NCI-H774 (cell line): ENCODE measurements at regions not wholly inside any gene's neighbourhood (a gene's known extent, or its start where the extent isn't known, plus 50 kb on each side); places are given as distances from the start of the nearest gene placed in this dataset.
A peak's percentile ranks its signal among the peaks of the same experiment; 100 is the strongest.
"Not testable (repeated sequence)": the region's sequence is repeated elsewhere in the genome, so short reads cannot be mapped to it uniquely, and the experiment has no call there.

ENCODE experiments used
- DNase-seq: peaks from one replicate; lab custom pipeline; 2025; lab: John Stamatoyannopoulos, UW

DNA sequence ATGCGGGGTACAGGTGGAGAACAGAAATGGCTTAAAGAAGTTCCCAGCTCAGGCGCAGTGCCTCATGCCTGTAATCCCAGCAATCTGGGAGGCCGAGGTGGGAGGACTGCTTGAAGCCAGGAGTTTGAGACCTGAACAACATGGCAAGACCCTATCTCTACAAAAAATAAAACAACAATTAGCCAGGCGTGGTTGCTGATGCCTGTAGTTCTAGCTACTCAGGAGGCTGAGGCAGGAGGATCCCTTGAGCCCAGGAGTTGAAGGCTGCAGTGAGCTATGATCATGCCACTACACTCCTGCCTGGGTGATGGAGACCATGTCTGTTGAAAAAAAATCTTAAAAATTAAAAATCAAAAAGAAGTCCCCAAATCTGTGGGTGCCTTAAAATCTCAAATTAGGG lies 228.3 kb upstream of the WSB1 start:
- no peak for DNase-seq

DNA sequence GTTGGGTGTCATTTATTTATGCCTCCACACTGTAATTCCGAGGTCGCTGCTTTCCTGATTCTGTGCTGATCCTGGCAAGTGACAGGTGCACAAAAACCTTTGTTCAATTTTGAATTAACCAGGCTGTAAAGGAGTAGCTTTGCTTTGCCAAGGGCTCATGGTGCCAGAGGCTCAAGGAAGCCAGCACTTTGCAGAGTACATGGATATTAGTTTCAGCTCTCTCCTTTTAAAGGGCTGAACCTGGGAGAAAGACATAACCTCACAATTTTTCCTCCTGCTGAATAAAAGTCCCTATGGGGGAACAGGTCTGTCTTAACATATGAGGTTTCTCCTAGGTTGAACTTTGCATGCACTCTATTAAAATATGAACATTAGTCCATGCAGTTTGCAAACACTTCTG lies 227.6 kb upstream of the WSB1 start:
- no peak for DNase-seq

DNA sequence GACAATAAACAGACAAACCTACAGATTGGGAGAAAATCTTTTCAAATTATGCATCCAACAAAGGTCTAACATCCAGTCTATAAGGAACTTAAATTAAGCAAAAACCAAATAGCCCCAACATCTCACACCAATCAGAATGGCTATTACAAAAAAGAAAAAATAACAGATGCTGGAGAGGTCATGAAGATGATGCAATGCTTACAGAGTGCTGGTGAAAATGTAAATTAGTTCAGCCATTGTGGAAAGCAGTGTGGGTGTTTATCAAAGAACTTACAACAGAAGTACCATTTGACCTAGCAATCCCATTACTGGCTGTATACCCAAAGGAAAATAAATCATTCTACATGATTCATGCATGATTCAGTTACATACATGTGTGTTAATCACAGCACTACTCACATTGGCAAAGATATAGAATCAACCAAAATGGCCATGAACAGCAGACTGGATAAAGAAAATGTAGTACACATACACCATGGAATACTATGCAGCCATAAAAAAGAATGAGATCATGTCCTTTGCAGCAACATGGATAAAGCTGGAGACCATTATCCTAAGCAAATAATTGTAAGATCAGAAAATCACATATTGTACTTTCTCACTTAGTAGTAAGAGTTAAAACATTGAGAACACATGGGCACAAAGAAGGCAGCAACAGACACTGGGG lies 223.9 kb upstream of the WSB1 start:
- DNase-seq = no peak

DNA sequence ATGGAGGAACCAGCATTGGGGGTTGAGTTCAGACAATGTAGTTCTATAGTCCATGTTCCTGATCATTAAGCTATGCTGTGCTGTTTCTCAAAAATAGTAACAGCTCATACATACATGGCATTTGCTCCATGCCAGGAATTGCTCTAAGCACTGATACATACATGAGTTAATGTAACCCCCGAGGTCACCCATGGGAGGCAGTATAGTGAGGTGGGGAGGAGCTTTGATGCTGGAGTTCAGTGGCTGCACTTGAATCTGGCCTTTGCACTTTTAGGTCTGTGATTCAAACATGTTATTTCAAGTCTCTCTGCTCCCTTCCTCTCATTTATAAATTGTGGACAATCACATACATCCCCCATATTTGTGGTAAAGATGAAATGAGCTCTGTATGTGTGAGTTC lies 223.1 kb upstream of the WSB1 start:
- no peak for DNase-seq

DNA sequence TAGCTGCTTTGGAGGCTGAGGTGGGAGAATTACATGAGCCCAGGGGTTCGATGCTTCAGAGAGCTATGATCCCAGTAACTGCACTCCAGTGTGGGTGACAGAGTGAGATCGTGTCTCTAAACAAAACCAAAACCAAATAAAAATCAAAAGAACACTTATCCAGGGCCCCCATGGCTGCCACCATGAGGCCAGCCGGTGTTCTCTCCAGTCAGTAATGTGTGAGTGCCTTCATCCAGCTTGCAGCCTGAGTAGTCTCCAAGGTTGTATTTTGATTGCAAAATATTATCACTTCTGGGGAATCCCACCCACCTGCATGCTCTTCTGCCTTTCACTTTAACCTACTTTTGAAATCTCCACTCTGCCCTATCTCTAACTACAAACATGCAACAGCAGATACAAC lies 221.0 kb upstream of the WSB1 start:
- no peak for DNase-seq

DNA sequence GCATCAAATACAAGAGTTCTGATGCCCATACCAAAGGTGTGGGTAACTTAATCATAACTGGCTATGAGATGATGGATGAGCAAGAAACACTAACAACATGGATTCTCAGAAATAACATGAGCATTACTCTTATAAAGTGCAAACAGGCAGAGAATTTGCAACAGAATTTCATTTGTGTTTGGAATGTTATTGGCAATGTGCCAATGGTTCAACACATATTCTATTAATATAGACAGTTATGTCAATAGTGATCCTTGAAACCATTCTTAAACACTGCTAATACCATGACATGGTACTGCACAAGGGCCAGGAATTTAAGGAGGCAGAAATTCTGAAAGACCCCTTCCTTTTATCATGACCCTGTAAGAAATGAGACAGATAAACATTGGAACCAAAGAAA lies 217.1 kb upstream of the WSB1 start:
- DNase-seq = no peak

DNA sequence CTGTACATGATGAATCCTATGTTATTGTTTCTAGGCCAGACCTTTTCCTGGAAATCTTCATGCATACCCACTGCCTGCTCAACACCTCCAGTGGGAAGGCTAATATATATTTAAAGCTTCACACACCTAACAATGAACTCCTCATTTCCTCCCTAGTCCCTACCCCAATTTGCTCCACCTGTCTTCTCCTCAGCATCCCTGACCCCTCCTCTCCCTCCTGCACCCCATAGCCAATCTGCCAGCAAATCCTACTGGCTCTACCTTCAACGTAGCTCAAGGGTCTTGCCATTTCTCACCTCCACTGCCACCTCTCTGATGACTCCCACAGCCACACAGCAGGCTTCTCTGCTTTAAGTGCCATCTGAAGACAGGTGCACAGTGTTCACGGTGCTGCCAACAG lies 215.6 kb upstream of the WSB1 start:
- peak; percentile 86 for DNase-seq

DNA sequence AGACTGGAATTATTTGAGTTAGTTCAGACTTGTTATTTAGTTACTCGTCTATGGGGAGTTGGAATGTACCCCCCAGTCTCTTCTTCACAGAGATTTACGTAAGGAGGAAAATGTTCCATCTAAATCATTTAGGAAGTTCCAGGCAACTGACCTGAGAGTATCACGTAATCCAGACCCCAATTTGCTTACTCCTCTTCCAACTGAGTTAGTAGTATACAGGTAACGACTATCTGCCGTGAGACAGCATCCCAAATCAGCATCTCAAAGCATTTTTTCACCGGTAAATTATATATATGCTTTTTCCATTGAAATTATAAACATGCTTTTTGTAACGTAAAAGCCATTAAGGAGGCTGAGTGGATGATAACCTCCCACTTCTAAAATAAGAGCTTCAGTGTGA lies 214.3 kb upstream of the WSB1 start:
- DNase-seq = no peak

DNA sequence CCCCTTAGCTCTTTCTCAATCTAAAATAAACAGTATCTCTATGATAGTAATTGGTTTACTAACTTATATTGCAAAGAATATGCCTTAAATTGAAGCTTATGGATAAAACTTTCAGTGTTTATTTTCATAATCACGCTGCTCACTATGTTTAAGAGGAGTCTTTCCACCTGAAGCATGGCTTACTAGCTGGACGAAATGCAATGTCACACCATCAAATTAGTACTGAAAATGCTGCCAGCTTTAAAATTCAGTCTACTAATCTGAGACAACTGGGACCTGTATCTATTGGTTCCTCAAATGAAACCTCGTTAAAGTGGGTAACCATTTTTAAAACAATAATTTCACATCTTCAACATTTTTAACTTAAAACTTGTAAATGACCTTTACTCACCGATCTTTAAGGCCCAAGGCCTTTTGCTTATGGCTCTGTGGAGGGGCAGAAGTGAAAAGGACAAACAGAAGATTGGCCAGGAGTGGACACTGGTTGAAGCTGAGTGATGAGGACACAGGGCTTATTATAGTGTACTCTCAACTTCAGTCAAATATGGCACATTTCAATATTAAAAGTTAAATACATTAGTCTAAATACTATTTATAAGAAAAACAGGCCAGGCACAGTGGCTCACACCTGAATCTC lies 212.8 kb upstream of the WSB1 start:
- no peak for DNase-seq

DNA sequence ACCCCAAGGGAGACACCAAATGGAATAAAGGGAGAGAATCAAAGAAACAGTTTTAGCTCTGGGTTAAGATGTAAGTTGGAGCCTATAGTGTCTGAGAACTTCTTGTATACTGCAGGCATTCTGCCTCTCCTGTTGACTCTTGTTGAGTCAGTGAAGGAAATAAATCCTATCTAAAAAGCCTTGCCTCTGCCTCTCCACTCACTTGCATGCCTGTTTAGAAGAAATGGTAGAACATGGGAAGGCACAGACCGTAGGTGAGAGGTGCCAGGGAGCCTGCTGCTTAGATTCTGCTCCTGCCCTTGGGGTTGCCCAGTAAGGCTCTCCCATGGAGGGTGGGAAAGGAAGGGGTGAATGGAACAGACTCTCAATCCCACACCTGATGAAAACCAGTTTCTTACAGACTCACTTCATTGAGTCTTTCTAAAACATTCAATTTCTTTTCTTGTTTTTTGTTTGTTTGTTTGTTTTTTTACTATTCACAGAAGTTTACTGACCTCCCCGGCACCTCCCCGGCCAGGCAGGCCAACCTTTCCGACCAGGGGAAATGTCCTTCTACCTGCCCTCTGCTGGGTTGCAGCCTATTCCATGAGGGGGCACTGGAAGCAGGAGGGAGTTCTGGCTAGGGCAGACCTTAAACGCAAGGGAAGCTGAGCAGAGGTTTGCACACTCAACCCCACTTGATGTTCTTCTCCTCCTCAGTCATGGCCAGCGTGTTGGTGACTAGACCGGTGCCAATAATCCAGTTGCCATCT lies 211.7 kb upstream of the WSB1 start:
- DNase-seq = no peak

DNA sequence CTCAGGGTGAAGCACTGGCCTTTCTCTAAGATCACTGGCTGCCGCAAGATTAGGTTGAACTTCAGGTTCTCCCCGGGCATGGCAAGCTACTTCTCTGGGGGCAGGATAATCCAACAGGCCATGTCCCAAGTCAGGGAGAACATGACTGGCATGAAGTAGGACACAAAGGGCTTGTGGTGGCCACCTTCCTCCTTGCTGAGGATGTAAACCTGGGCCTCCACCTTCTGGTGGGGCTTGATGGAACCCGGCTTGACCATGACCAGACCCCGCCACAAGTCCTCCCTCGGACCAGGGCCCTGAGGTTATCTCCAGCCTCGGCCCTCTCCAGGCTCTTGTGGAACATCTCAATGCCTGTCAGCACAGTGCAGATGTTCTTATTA lies 211.1 kb upstream of the WSB1 start:
- no peak for DNase-seq

DNA sequence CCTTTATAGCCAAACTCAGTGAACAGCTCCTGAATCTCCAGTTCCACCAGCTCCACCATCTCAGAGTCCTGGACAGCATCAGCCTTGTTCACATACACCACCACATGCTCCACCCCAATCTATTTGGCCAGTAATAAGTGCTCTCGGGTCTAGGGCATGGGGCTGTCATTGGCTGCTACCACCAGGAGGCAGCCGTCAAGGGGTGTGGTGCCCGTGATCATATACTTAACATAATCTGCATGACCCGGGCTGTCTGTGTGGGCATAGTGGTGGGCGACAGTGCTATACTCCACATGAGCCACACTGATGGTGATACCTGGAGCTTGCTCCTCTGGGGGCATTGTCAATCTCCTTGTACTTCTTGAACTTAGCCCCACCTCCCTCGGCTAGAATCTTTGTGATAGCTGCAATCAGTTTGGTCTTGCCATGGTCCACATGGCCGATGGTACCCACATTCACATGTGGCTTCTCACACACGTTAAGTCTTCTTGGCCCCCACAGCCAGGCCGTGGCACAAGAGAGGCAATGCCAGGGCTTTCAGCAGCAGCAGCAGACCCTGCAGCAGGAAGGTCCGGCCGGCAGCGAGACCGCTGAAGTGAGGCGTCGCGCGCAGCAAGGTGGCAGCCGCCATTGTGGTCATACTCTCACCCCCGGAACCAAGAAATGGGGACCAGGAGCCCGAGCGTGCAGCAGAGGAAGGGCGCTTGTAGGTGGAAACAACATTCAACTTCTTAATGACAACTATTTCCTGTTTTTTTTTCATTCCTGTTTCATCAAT lies 210.3 kb upstream of the WSB1 start:
- DNase-seq = no peak

DNA sequence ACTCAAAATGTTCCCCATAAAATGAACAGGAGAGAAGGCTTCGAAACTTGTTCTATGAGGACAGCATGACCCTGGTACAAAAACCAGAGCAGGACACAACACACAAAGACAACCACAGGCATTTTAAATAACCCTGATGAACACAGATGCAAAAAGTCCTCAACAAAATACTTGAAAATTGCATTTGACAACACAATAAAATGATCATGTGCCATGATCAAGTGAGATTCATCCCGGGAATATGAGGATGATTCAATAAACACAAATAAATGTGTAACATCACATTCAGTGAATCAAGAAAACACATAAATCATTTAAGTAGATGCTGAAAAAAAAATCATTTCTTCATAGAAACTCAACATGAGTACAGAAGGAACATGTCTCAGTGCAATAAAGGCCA lies 208.4 kb upstream of the WSB1 start:
- DNase-seq = no peak

DNA sequence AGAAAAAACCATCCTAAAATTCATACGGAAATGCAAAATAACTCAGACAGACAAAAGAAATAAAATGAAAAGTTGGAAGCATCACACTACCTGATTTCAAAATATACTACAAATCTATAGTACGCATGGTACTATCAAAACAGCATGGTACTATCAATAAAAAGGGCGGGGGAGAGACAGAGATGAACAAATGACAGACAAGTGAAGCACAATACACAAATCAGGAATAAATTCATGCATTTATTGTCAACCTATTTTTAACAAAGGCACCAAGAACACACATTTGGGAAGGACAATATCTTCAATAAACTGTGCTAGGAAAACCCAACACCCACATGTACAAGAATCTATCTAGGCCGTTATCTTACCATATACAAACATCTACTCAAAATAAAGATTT lies 207.4 kb upstream of the WSB1 start:
- DNase-seq = no peak

DNA sequence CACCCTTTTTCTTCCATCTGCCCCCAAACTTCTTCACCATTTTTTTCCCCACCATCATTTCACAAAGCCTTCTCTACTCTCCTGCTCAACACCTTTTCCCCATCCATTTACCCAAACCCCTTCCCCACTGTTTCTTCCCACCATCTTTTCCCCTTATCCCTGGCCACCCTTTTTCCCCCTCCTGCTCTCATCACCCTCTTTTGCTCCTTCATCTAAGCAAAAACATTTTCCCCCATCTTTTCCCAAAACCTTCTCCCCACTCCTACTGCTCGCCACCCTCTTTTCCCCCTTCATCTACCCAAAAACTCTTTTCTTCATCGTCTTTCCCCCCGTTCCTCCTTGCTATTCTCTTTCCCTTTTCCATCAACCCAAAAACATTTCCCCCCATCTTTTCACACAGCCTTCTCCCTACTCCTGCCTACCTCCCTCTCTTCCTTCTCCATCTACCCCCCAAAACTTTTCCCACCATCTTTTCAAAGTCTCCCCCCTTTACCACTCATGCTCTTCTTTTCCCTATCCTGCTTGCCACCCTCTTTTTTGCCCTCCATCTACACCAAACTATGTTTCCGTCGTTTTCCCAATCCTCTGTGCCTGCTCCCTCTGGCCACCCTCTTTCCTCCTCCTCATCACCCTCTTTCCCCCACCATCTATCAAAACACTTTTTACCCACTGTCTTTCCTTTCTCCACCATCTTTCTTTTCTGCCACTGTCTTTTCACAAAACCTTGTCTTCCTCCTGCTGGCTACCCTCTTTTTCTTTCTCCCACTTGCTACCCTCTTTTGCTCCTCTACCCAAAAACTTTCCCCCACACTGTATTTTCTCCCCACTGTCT lies 205.8 kb upstream of the WSB1 start:
- DNase-seq = no peak

DNA sequence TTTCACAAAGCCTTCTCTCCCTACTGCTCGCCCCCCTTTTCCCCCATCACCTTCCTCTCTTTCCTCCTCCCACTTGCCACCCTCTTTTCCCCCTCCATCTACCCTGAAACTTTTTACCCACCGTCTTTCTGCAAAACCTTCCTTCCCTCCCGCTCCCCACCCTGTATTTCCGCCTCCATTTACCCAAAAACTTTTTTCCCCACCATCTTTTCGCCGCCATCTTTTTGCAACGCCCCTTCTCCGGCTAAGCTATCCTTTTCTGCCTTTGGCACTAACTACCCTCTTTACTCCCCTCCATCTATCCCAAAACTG lies 205.2 kb upstream of the WSB1 start:
- DNase-seq = no peak

DNA sequence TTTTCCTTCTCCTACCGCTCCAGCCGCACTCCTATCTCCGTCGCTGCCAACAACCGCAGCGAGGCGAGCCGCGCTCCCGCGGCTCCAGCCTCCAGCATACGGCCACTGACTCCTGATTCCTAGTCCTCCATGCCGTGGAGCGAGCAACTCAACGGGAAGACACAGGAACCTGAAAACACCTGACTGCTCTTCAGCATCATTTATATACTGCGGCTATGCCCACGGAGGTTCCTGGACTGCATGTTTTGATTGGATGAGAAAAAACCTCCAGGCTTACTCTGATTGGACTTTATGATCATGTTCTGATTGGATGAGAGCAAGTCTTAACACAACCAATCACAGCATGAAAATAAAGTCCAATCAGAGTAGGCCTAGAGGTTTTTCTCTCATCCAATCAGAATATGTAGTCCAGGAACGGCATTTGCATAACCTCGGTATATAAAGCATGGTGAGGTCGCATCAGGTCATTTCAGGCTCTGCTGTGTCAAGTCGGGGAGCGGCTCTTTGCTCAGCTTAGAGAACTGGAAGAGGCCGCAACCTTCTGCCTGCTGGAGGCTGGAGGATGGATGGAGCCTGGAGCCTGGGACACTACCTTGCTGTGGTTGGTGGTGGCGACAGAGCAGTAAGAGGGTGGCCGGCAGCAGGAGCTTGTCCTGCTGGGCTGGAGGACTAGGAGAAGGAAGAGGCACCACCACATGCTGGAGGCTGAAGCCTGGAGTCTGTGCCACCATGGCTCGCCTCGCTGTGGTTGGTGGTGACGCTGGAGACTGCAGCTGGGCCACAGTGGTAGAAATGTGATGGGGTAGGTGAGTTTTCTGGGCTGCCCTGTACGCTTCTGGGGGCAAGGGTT lies 204.6 kb upstream of the WSB1 start:
- peak; percentile 53 for DNase-seq

DNA sequence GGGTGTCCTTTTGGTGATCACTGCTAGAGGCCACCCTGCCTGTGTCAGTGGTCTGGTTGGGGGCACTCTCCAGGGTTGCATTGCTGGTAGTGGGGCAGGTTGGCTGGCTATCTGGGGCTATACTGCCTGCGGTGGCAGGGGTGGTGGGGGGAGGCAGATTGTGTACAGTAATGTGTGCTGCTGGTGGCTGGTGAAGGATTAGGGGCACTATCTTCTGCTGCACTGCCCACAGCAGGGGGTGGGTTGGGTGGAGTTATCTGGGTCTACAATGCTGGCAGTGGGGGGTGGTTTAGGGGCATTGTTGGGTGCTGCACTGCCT lies 204.0 kb upstream of the WSB1 start:
- DNase-seq = no peak

DNA sequence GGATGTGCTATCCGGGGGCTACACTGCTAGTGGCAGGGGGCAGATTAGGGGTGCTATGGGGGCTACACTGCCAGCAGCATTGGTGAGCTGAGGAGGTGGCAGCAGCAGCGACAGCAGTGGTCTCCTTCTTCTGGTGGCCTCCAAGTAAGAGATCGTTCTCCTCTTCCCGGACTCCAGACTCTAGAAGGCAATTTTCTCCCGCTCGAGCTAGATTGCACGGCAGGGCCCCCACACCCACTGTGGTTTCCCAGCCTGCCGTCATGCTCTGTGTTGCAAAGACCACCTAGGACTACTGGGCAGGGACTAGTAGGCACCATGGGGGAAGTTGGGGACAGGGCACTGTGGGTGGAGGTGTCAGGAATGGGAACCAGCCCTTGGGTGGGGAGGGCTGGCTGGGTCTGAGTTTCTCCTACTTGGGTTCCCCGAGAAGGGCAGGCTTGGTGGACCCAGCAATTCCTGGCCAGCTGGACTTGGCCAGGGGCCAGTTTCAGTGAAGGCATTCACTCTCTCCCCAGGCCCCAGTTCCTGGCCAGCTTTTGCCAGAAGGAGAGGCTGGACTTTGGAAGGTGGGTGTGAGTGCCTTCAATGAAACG lies 203.4 kb upstream of the WSB1 start:
- DNase-seq = not testable (repeated sequence)

DNA sequence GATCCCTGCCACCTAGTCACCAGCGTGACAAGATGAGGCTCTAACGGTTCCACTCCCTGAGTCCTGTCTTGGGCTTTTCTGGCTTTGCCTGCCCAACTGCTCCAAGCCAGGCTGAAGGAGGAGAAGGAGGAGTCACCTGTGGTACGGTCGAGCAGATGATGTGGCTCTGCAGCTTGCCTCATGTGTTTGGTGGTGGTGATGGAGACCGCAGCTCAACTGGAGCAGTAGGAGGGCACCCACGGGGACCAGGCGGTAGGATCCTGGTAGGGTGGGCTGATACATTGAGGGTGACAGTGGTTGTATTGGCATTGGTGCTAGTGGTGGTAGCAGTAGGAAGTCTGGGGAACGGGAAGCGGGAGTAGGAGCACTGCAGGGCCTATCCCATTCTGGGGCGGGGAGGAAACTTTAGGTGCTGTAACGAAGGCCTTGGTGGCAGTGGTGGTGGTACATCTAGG lies 202.8 kb upstream of the WSB1 start:
- no peak for DNase-seq

DNA sequence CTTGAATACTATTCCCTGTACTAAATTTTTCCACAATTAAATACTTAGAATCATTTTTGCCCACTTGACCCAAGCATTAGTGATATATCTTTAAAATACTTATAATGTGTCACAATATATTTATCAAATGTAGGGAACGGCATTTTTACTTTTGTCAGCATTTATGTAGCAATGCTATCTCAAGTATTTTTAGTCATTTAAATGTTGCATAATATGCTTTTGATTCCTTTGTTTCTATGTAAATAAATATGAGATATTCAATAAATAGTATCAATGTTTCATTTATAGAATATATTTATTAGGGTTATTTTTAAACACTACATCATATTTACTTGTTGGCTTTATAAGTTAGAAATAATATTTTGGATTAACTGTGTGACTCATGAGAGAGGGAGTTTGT lies 199.7 kb upstream of the WSB1 start:
- not testable (repeated sequence) for DNase-seq
